HG03565 (cell line): ENCODE measurements at regions not wholly inside any gene's neighbourhood (a gene's known extent, or its start where the extent isn't known, plus 50 kb on each side); places are given as distances from the start of the nearest gene placed in this dataset.
"Not testable (repeated sequence)": the region's sequence is repeated elsewhere in the genome, so short reads cannot be mapped to it uniquely, and the experiment has no call there.

Experiments used
- ATAC-seq: cut with Tn5 transposase; IDR thresholded peaks from one replicate; pipeline ENCODE4 v1.9.1; 2021; ENCODE audit warnings: mild to moderate bottlenecking, moderate library complexity; ENCODE audit not compliant: unreplicated experiment

GRCh38 chr4:181860668-181861067 lies 382.5 kb upstream of the TENM3 start:
- ATAC-seq = no peak

DNA sequence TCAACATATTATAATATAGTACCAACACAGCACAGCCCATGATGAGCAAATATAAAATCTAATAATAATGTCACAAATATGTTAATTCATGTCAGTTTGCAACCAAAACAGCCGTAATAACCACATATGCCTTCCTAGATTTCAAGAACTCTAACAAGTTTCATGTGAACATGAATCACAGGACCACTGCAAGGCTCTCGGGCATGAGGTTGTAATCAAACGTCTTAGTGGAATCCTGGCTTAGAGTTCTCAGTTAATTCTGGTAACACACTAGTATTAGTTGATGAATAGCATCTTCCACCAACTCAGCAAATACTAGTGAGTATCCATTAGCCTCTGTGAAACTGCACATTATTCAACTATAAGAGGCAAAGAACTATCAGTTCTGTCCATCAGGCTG lies 379.3 kb upstream of the TENM3 start:
- no peak for ATAC-seq

GRCh38 chr4:181870326-181870725 lies 372.9 kb upstream of the TENM3 start:
- no peak for ATAC-seq

DNA sequence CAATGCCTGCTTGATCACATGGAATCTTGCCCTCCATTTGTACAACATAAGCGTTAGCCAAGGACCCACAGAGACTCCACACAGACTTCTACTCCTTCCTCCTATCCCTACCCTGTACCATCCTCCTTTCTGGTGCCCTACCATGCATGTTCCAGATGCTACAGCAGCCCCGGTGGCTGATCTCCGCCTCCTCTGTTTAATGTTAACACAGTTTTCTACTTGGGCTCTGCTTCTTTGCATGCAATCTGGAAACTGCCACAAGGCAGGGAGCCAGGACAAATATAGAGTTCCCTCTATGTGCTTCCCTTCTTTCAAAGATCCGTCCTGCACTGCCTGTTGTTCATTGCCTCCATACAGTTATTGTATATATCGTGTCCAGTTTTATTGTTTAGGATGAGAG lies 368.6 kb upstream of the TENM3 start:
- ATAC-seq = no peak

DNA sequence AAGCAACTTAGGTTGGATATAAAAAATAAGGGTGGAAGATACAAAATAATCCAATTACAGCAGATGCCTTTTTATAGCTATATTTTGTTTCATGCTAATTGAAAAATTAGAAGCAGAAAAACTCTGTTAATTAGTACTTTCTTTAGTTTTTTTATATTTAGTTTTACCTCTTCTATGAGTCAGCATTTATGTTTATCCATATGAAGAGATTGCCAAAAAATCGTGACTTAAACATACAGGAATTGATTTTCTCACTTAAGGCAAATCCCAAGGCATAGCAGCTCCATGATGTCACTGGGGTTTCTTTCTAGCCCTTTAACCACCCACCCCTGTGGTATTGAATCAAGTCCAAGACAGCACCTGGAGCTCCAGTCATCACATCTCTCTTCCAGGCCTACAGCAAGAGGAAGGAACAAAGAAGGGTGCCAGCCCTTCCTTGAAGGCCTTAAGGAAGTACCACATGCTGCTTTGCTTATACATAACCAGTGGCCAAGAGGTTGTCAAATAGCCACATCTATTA lies 365.8 kb upstream of the TENM3 start:
- ATAC-seq = no peak

DNA sequence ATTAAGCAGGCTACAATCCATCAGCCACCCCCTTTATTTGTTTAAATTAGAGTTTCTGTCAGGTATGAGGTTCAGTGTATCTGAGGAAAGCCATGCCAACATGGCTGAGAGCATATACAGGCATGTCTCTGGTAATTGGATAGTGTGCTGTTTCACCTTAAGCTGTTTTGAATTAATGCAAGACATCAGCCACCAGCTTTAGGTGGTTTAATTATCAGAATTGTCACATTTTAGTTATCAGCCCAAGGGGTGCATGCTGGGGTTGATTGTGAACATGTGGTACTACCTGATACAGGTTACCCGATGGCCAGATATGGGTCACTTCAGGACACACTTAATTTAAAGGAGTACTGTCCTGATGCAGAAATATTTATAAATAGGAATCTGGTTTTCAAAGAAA lies 353.2 kb upstream of the TENM3 start:
- no peak for ATAC-seq

GRCh38 chr4:181890911-181891310 lies 352.3 kb upstream of the TENM3 start:
- ATAC-seq = no peak

GRCh38 chr4:181896614-181897013 lies 346.6 kb upstream of the TENM3 start:
- no peak for ATAC-seq

DNA sequence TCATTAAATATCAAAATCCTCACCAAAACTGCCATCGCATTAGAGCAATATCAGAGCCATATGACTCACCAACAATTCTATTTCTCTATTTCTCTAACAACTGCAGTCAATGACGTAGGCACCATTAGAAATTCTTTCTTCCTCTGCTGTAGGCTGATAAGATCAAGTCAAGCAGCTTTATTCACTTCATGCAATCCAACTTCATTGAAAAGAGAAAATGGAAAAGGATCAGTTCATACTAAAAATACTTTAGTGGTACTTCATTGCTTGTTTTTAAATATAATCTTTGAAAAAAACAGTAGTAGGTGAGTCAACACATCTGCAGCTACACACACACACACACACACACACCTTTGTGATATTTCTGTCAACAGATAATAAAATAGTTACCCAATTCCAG lies 345.3 kb upstream of the TENM3 start:
- ATAC-seq = no peak

GRCh38 chr4:181902404-181902803 lies 340.8 kb upstream of the TENM3 start:
- ATAC-seq = not testable (repeated sequence)

DNA sequence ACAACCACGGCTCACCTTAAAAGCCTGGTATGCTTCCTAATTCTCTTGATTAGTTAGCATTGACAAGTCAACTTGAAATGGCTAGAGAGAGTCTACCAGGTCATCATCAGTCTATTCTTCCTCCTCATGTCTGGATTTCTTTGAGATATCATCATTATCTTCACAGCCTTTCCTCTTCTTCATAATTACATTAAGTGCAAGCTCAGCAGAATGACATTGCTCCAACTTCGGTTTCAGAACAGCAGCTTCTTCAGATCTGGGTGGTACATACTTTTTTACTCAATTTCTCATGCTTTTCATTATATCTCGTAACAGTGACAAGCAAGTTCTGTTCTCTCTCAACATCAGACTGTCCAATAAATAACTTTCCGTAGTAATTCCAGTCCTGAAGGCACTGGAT lies 337.5 kb upstream of the TENM3 start:
- ATAC-seq = no peak

DNA sequence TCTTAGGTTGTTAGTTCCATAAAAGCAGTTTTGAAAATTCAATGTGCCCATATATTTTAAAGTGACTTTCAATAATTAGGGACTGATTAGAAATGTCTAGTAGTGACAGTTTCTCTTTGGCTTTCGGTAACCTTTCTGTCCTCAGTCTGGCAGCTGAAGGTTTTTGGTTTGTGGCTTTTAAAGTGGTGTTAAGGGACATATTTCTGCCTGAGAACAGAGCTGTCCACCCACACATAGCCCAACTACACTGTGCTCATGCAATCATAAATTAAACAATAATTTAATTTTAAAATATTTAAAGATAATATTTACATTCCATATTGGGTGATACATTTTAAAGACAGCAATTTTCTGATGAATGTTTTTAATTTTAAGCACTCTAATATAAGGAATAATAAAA lies 335.0 kb upstream of the TENM3 start:
- ATAC-seq = no peak

DNA sequence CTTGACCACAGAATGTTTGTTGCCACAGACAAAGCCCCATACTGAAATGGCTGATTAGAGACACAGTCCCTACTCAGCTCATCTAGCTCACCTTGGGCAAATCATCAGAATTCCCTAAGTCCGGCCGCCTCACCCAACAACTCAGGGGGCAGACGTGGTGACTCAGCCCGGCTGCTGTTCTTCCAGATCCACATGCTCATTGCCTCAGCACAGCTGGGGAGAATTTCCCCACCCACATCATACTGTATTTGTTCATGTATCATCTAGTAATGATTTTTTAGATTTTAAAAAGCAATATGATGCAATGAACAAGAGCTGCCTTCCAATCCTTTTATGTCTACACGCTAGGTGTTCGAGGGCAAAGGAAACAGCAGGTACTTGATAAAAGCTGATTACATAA lies 333.8 kb upstream of the TENM3 start:
- ATAC-seq = no peak

GRCh38 chr4:181911420-181911819 lies 331.8 kb upstream of the TENM3 start:
- ATAC-seq = no peak

DNA sequence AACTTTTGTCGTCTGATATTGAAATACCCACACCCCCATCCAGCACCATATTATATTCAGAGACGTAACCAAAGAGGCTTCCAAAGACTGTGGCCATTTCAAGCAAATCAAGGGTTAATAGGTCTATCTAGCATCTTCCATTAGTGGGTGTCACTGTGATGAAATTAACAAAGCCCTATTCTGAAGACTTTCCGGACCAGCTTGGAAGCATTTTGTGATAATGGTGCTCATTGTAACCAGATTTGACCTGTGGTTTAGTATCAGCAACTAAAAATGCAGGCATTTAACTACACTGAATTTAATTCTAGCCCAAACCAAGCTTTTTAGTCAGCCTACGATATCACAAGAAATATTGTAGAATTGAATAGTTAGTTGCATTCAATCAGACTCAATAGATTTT lies 309.7 kb upstream of the TENM3 start:
- ATAC-seq = no peak

DNA sequence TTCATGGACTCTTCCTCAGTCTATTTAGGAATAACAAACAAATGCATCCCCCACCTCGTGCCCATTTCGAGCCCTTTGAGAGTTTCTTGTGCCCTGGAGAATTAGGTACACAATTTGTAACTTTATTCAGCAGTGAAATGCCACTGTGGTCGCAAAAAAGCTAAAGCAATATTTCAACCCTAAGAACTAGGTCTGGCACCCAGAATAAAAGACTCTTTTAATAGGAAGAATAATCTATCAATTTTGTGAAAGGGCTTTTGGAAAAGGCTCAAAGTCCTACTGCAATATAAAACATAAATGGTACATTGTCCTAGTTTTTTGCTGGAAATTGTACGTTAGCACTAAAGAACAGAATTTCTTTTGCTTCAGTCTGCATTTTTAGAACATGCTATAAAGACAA lies 304.6 kb upstream of the TENM3 start:
- ATAC-seq = no peak

DNA sequence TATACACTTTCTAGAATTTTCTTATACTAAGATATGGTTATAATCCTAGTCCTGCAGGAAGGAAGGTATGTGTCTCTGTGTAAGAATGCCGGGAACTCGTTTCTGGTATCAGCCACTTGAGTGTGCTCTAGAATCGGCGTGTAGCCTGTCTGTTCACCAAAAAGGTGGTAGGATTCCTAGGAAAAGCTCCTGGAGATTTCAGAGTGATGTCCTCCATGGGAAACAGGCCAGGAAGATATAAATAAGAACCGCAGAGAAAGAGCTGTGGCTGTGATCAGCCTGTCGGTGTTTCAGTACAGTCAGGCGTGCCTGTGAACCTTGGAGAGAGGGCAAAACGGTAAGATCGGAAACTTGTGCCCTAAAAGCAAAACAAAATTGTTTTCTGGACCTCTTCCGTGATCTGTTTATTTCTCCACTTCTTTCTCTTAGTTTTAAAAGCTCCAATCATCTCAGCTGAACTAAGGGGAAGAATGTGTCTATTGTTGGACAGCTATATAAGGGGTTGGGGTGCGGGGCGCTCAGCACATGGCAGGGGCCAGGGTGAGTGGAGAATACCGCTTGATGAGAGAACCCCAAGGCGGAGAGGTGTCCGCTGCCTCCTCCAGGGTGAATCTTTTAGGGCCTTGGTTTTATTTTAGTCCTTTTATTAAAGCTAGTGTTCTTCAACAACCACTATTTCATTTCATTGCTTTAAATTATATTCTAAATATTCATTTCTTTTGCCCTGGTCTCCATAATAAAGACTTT lies 303.8 kb upstream of the TENM3 start:
- ATAC-seq = no peak

DNA sequence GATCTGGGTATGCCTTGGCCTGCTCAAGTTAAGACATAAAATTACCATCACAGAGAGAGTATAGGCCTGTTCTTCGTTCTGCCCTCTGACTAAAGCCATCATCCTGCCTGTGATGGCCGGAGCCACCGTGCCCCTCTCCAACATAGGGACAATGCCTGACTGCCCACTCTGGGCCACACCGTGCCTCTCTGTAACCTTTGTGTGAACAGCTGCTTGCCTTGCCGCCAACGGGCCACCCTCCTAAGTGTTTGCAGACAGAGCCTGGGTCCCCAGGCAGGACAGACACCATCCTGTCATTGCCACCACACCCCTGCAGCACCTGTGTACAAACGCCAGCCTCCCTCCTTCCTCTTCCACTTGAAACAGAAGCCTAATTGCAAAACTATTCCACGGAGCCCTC lies 298.7 kb upstream of the TENM3 start:
- no peak for ATAC-seq

DNA sequence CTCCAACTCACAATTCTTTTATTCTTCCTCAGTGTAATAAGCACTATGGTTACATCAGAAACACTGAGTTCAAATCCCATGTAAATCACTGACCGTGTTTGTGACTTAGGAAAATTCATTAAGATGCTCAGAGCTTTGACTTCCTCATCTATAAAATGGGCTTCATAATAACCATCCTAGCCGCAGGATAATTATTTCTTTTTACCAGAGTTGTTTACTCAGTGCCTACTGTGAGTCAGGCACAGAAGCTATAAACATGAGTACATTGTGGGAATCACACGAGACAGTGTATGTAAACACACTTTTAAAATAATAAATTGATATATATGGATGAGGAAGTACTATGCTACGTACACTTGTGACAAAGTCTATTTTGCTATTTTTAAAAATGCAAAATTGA lies 296.3 kb upstream of the TENM3 start:
- ATAC-seq = no peak

DNA sequence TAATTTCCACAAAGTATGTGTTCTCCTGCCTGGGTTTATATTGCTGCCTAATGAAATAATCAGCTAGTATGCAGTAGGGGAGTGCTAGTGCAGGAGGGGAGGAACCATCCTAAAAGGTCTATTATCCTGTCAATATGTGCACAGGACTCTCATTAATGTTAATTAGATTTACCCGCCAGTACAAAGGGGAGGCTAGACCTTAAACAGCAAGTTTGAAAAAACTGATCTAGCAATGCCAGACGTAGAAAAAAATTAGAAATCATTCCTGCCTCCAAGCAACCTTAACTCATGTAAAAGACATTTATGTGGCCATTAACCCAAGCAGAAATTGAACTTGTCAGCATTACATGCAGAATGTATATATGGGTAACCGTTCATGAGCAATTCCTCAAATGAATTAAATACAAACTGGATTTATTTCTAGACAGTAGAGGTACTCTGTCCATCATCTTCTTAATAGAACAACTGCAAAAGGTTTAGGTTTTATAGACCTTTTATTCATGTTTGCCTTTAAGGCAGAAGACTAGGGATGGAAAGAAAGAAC lies 294.3 kb upstream of the TENM3 start:
- no peak for ATAC-seq

- ATAC-seq = no peak
Measured at GRCh38 chr4:181949704-181950312, 293.4 kb upstream of the TENM3 start.

- no peak for ATAC-seq
Measured at GRCh38 chr4:181950372-181951127, 292.7 kb upstream of the TENM3 start.
